C4-2B (cell line): ENCODE measurements at regions not wholly inside any gene's neighbourhood (a gene's known extent, or its start where the extent isn't known, plus 50 kb on each side); places are given as distances from the start of the nearest gene placed in this dataset.

Experiments used
- CTCF ChIP-seq: fragments of 450-650 bp; conservative IDR thresholded peaks from 2 replicates; pipeline ENCODE4 v1.5.1; 2017; ENCODE audit warnings: mild to moderate bottlenecking
- ZFX ChIP-seq: fragments of 450-650 bp; IDR thresholded peaks from 2 replicates; pipeline ENCODE4 v1.6.1; 2017

GRCh38 chr21:22136740-22137139, 1138.5 kb downstream of the NCAM2 start:
- TF ChIP-seq CTCF: no peak
- no peak for TF ChIP-seq ZFX
